HepG2 (cell line): ENCODE measurements at regions not wholly inside any gene's neighbourhood (a gene's known extent, or its start where the extent isn't known, plus 50 kb on each side); places are given as distances from the start of the nearest gene placed in this dataset.

Experiments
- ATAC-seq: fragments of 200-7000 bp; cut with Tn5 transposase; 3 replicates; pipeline ENCODE4 v1.9.1; 2020; ENCODE audit warnings: mild to moderate bottlenecking, moderate library complexity
- BruUV-seq: library from RNA; stranded (reverse); fragments of 400-500 nt; replicated peaks from 2 replicates; lab custom pipeline; 2021; lab: Mats Ljungman, UMichigan
- CTCF ChIA-PET: fragments of 300-600 bp; formaldehyde crosslinking; extraction: SDS; loops from one replicate; lab custom pipeline; 2021; ENCODE audit warnings: low total read pairs, inconsistent platforms, low intra/inter-chr PET ratio; lab: Yijun Ruan, JAX
- POLR2A ChIA-PET: fragments of 350-600 bp; sonication (Branson Sonifier 250); formaldehyde crosslinking; loops from one replicate; lab custom pipeline; 2020; ENCODE audit warnings: antibody characterized with exemption, inconsistent platforms; lab: Yijun Ruan, JAX
- DNase-seq: peaks from one replicate; pipeline ENCODE4 v3.0.0-alpha.2; 2015; ENCODE audit warnings: low spot score
- FAIRE-seq: peaks from 3 replicates; lab custom pipeline; 2011; peaks lifted over from hg19 to GRCh38; lab: Jason Lieb, UNC
- H2AFZ ChIP-seq: one replicate; pipeline ENCODE4 v1.6.1; 2011; ENCODE audit warnings: low read length, inconsistent platforms
- H3K27ac ChIP-seq: fragments of 300-600 bp; 3 replicates; pipeline ENCODE4 v1.8.0; 2011; ENCODE audit warnings: mixed run types, mild to moderate bottlenecking, mixed read lengths, low read length, inconsistent platforms; ENCODE audit not compliant: insufficient read depth; ENCODE audit errors: extremely low read length
- H3K27me3 ChIP-seq, 2 experiments: fragments of 200-600 bp in 1 of 2; 2 replicates in 1 of 2; 3 replicates in 1 of 2; pipeline versions ENCODE4 v1.6.0 to v1.8.0; 2011; ENCODE audit warnings: low read length in 2 of 2, mild to moderate bottlenecking in 2 of 2, moderate library complexity in 2 of 2, inconsistent platforms in 1 of 2; ENCODE audit not compliant: insufficient read depth in 2 of 2, control insufficient read depth in 1 of 2
- H3K36me3 ChIP-seq, 2 experiments: fragments of 200-600 bp in 1 of 2; replicated peaks in 1 of 2; 2 replicates in 1 of 2; 3 replicates in 1 of 2; pipeline versions ENCODE4 v1.5.1 to v1.8.0; 2011; ENCODE audit warnings: low read length in 2 of 2, inconsistent platforms in 1 of 2; ENCODE audit not compliant: insufficient read depth in 2 of 2, control insufficient read depth in 1 of 2
- H3K4me1 ChIP-seq: 2 replicates; pipeline ENCODE4 v1.5.1; 2012; ENCODE audit warnings: low read length, inconsistent platforms; ENCODE audit not compliant: insufficient read depth
- H3K4me2 ChIP-seq: 2 replicates; pipeline ENCODE4 v1.6.0; 2011; ENCODE audit warnings: low read depth, low read length, inconsistent platforms
- H3K4me3 ChIP-seq, 3 experiments: fragments of 200-600 bp in 1 of 3; sonication (generic), shearing (Covaris generic) in 1 of 3; replicated peaks in 1 of 3; 2 replicates each; pipeline ENCODE4 v1.5.1; 2011 to 2016; ENCODE audit warnings: low read length in 3 of 3, inconsistent platforms in 2 of 3, low read depth in 2 of 3, mild to moderate bottlenecking in 2 of 3, control low read depth in 1 of 3, mixed read lengths in 1 of 3; ENCODE audit not compliant: insufficient read depth in 1 of 3
- H3K79me2 ChIP-seq: one replicate; pipeline ENCODE4 v1.6.1; 2011; ENCODE audit warnings: low read length, inconsistent platforms; ENCODE audit not compliant: insufficient read depth
- H3K9ac ChIP-seq: 2 replicates; pipeline ENCODE4 v1.6.0; 2011; ENCODE audit warnings: mild to moderate bottlenecking, low read depth, low read length, inconsistent platforms; ENCODE audit not compliant: insufficient read depth
- H3K9me3 ChIP-seq: 2 replicates; pipeline ENCODE4 v1.5.1; 2012; ENCODE audit warnings: mild to moderate bottlenecking, low read length
- H4K20me1 ChIP-seq: 2 replicates; pipeline ENCODE4 v1.6.0; 2011; ENCODE audit warnings: inconsistent platforms, mild to moderate bottlenecking, low read length, moderate library complexity; ENCODE audit not compliant: insufficient read depth
- ETS1 ChIP-seq: sonication (generic); formaldehyde crosslinking; IDR thresholded peaks from 2 replicates; pipeline ENCODE4 v1.4.0; 2020; ENCODE audit warnings: missing genetic modification reagents
- NFYB ChIP-seq: sonication (generic); formaldehyde crosslinking; IDR thresholded peaks from 2 replicates; pipeline ENCODE4 v1.4.0; 2020; ENCODE audit warnings: missing genetic modification reagents
- ZFP91 ChIP-seq: sonication (generic); formaldehyde crosslinking; IDR thresholded peaks from 2 replicates; pipeline ENCODE4 v1.9.0; 2022; ENCODE audit warnings: missing genetic modification reagents, mild to moderate bottlenecking, borderline replicate concordance
- ZFYVE20 ChIP-seq: sonication (generic); formaldehyde crosslinking; IDR thresholded peaks from 2 replicates; pipeline ENCODE4 v1.8.0; 2023; ENCODE audit warnings: low read depth, mild to moderate bottlenecking, moderate library complexity, missing genetic modification reagents, borderline replicate concordance
- WGBS: methylation state at CpG from one replicate; pipeline ENCODE4 v1.1.6; 2017; ENCODE audit warnings: low lambda C conversion rate; 5-methylcytosine and 5-hydroxymethylcytosine counted together
- in situ Hi-C: cut with HindIII; loops from 2 replicates; pipeline ENCODE4 v1.10.0; 2017; ENCODE audit warnings: low pct_unique_long_range_greater_than_20kb; ENCODE audit not compliant: extremely low pct_ligation_motif_present
- intact Hi-C: fragments of 100-400 bp; cut with micrococcal nuclease; formaldehyde crosslinking; loops from one replicate; pipeline ENCODE4 v1.10.0; 2022; ENCODE audit not compliant: unreplicated experiment

- no peak for TF ChIP-seq ZFYVE20
- no peak for TF ChIP-seq NFYB
Measured at GRCh38 chr1:47687631-47688460, 250.0 kb downstream of the FOXD2 start (continued).

- FAIRE-seq = no peak
- ATAC-seq = no peak
- Histone ChIP-seq H3K36me3 (no peaks in the 10 kb centered on the region), H3K4me3 (no peak overlapping the region), H3K4me2 (no peak overlapping the region), H3K27ac (no peak overlapping the region), H3K79me2 (no peaks in the 10 kb centered on the region), H3K9me3 (no peaks in the 10 kb centered on the region), H2AFZ (no peak overlapping the region), H3K27me3 (peaks cover 7 to 44% of the 10 kb centered on the region in 2 experiments; a peak in 3 of 5 replicates), H3K4me1 (no peaks in the 10 kb centered on the region), H3K9ac (no peak overlapping the region), H4K20me1 (no peaks in the 10 kb centered on the region)
- intact Hi-C loops = no loop called here
- no TSS peak for BruUV-seq
- TF ChIP-seq ETS1 (CRISPR knock-in tag) (no peak), ZFP91 (CRISPR knock-in tag) (no peak)
- ChIA-PET POLR2A (no interaction called here), CTCF (no interaction called here)
- DNase-seq = no peak
- in situ Hi-C loops = no loop called here
- WGBS = 52% methylated on average over 14 of the region's 19 CpGs
Measured at GRCh38 chr1:47688461-47689296, 250.8 kb downstream of the FOXD2 start.
